ENCODE measurements at regions not wholly inside any gene's neighbourhood (a gene's known extent, or its start where the extent isn't known, plus 50 kb on each side); places are given as distances from the start of the nearest gene placed in this dataset.
"Not testable (repeated sequence)": the region's sequence is repeated elsewhere in the genome, so short reads cannot be mapped to it uniquely, and the experiment has no call there.

GRCh38 chr10:78660446-78661106, 408.2 kb upstream of the ZMIZ1 start:
- no peak for DNase-seq

GRCh38 chr10:78663721-78664120, 405.0 kb upstream of the ZMIZ1 start:
- DNase-seq, result no peak

GRCh38 chr10:78664929-78665553, 403.7 kb upstream of the ZMIZ1 start:
- no peak for DNase-seq

- no peak for DNase-seq
Measured at GRCh38 chr10:78672918-78673317, 395.8 kb upstream of the ZMIZ1 start.

- DNase-seq, result not testable (repeated sequence)
Measured at GRCh38 chr10:78681141-78681540, 387.6 kb upstream of the ZMIZ1 start.

- DNase-seq, result not testable (repeated sequence)
Measured at GRCh38 chr10:78681986-78682385, 386.8 kb upstream of the ZMIZ1 start.

GRCh38 chr10:78684947-78685346, 383.8 kb upstream of the ZMIZ1 start:
- no peak for DNase-seq

GRCh38 chr10:78685466-78686103, 383.2 kb upstream of the ZMIZ1 start:
- no peak for DNase-seq

GRCh38 chr10:78686444-78687060, 382.2 kb upstream of the ZMIZ1 start:
- no peak for DNase-seq

GRCh38 chr10:78687626-78688025, 381.1 kb upstream of the ZMIZ1 start:
- no peak for DNase-seq

GRCh38 chr10:78688230-78688900, 380.4 kb upstream of the ZMIZ1 start:
- DNase-seq, result no peak

GRCh38 chr10:78688901-78689583, 379.7 kb upstream of the ZMIZ1 start:
- no peak for DNase-seq

- no peak for DNase-seq
Measured at GRCh38 chr10:78689584-78689935, 379.2 kb upstream of the ZMIZ1 start.

- no peak for DNase-seq
Measured at GRCh38 chr10:78690354-78691111, 378.2 kb upstream of the ZMIZ1 start.

GRCh38 chr10:78691301-78692030, 377.3 kb upstream of the ZMIZ1 start:
- no peak for DNase-seq

GRCh38 chr10:78692071-78692470, 376.7 kb upstream of the ZMIZ1 start:
- no peak for DNase-seq

GRCh38 chr10:78695846-78696245, 372.9 kb upstream of the ZMIZ1 start:
- DNase-seq, result no peak

- DNase-seq, result no peak
Measured at GRCh38 chr10:78696791-78697395, 371.9 kb upstream of the ZMIZ1 start.

GRCh38 chr10:78699971-78700370, 368.8 kb upstream of the ZMIZ1 start:
- no peak for DNase-seq

- peak; percentile 42 for DNase-seq
Measured at GRCh38 chr10:78700413-78700812, 368.4 kb upstream of the ZMIZ1 start.
